ENCODE measurements at regions not wholly inside any gene's neighbourhood (a gene's known extent, or its start where the extent isn't known, plus 50 kb on each side); places are given as distances from the start of the nearest gene placed in this dataset.
"Not testable (repeated sequence)": the region's sequence is repeated elsewhere in the genome, so short reads cannot be mapped to it uniquely, and the experiment has no call there.

- DNase-seq: no peak
These were observed 477.6 kb upstream of the CD180 start for GRCh38 chr5:67674159-67674655.

GRCh38 chr5:67673618-67674017 lies 477.0 kb upstream of the CD180 start:
- DNase-seq: no peak

GRCh38 chr5:67673180-67673579 lies 476.6 kb upstream of the CD180 start:
- DNase-seq: no peak

GRCh38 chr5:67672636-67673035 lies 476.0 kb upstream of the CD180 start:
- no peak for DNase-seq

GRCh38 chr5:67669916-67670315 lies 473.3 kb upstream of the CD180 start:
- DNase-seq: no peak

- no peak for DNase-seq
These were observed 463.6 kb upstream of the CD180 start for GRCh38 chr5:67660149-67660548.

- no peak for DNase-seq
These were observed 462.7 kb upstream of the CD180 start for GRCh38 chr5:67659288-67659687.

- no peak for DNase-seq
These were observed 460.5 kb upstream of the CD180 start for GRCh38 chr5:67657055-67657454.

GRCh38 chr5:67652201-67652600 lies 455.6 kb upstream of the CD180 start:
- DNase-seq: no peak

- DNase-seq: no peak
These were observed 454.6 kb upstream of the CD180 start for GRCh38 chr5:67651180-67651579.

GRCh38 chr5:67648201-67648671 lies 451.6 kb upstream of the CD180 start:
- DNase-seq: no peak

GRCh38 chr5:67647772-67648171 lies 451.2 kb upstream of the CD180 start:
- DNase-seq: no peak

- DNase-seq: no peak
These were observed 447.8 kb upstream of the CD180 start for GRCh38 chr5:67644221-67644920.

GRCh38 chr5:67643536-67643935 lies 446.9 kb upstream of the CD180 start:
- DNase-seq: no peak

GRCh38 chr5:67639976-67640375 lies 443.4 kb upstream of the CD180 start:
- DNase-seq: no peak

GRCh38 chr5:67639313-67639712 lies 442.7 kb upstream of the CD180 start:
- DNase-seq: no peak

- no peak for DNase-seq
These were observed 440.4 kb upstream of the CD180 start for GRCh38 chr5:67636850-67637524.

GRCh38 chr5:67636091-67636490 lies 439.5 kb upstream of the CD180 start:
- DNase-seq: no peak

GRCh38 chr5:67627079-67627478 lies 430.5 kb upstream of the CD180 start:
- not testable (repeated sequence) for DNase-seq

- DNase-seq: no peak
These were observed 426.5 kb upstream of the CD180 start for GRCh38 chr5:67623078-67623477.

GRCh38 chr5:67620424-67621397 lies 424.1 kb upstream of the CD180 start:
- no peak for DNase-seq

GRCh38 chr5:67619636-67620035 lies 423.0 kb upstream of the CD180 start:
- DNase-seq: no peak

GRCh38 chr5:67619235-67619634 lies 422.6 kb upstream of the CD180 start:
- no peak for DNase-seq

Data from CD4-positive, alpha-beta T cell treated with Interleukin-1 beta for 1 hour (primary cell).